ENCODE measurements at regions not wholly inside any gene's neighbourhood (a gene's known extent, or its start where the extent isn't known, plus 50 kb on each side); places are given as distances from the start of the nearest gene placed in this dataset.
"Not testable (repeated sequence)": the region's sequence is repeated elsewhere in the genome, so short reads cannot be mapped to it uniquely, and the experiment has no call there.

GRCh38 chr11:109522116-109522755 lies 100.2 kb downstream of the C11orf87 start:
- H3K9me3 Mint-ChIP-seq: peaks cover 14% of the 10 kb centered on the region
- H3K4me1 Mint-ChIP-seq (ENCODE audit: low read depth): no peaks in the 10 kb centered on the region
- H3K36me3 Mint-ChIP-seq (ENCODE audit: insufficient read depth): no peaks in the 10 kb centered on the region
- DNase-seq (no peak), ATAC-seq (no peak)
- H3K27me3 Mint-ChIP-seq (ENCODE audit: low read depth): no peaks in the 10 kb centered on the region
- no peak overlapping the region for H3K4me3 Mint-ChIP-seq

DNA sequence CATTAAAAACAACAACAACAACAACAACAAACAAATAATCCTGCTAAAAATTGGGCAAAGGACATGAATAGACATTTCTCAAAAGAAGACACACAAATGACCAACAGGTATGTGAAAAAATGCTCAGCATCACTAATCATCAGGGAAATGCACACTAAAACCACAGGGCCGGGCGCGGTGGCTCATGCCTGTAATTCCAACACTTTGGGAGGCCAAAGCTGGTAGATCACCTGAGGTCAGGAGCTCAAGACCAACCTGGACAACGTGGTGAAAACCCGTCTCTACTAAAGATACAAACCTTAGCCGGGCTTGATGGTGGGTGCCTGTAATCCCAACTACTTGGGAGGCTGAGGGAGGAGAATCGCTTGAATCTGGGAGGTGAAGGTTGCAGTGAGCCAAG lies 103.6 kb downstream of the C11orf87 start:
- not testable (repeated sequence) for H3K4me3 Mint-ChIP-seq; H3K4me1 Mint-ChIP-seq (ENCODE audit: low read depth); H3K27me3 Mint-ChIP-seq (ENCODE audit: low read depth); DNase-seq; H3K36me3 Mint-ChIP-seq (ENCODE audit: insufficient read depth); ATAC-seq
- H3K9me3 Mint-ChIP-seq: peaks cover 17% of the 10 kb centered on the region

DNA sequence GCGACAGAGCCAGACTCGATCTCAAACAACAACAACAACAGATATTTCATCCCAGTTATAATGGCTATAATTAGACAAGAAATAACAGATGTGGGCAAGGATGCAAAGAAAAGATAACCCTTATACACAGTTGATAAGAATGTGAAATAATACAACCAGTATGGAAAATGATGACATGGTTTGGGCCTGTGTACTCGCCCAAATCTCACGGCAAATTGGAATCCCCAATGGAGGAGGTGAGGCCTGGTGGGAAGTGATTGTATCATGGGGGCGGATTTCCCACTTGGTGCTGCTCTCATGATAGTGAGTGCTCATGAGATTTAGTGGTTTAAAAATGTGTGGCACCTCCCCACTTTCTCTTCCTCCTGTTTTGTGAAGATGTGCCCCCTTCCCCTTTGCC lies 104.1 kb downstream of the C11orf87 start:
- H3K36me3 Mint-ChIP-seq (ENCODE audit: insufficient read depth): no peaks in the 10 kb centered on the region
- no peaks in the 10 kb centered on the region for H3K4me1 Mint-ChIP-seq (ENCODE audit: low read depth)
- ATAC-seq (no peak), DNase-seq (no peak)
- H3K4me3 Mint-ChIP-seq: no peak overlapping the region
- no peaks in the 10 kb centered on the region for H3K27me3 Mint-ChIP-seq (ENCODE audit: low read depth)
- peaks cover 17% of the 10 kb centered on the region for H3K9me3 Mint-ChIP-seq

DNA sequence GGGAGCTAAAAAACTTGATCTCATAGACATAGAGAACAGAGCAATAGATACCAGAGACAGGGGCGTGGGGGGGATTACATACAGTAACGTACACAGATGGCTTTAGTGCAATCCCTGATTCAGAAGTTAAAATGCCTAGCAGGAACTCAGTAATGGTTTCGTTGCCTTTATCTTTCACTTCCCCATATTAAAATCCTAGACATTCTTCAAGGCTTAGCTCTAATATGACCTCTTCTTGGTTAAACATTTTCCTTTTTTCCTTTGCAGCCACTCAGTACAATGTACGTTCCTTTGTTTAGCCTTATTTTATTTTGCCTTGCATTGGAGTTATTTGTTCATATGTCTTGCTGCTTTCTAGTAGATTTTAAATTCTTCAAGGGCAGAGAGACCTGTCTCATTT lies 104.9 kb downstream of the C11orf87 start:
- Mint-ChIP-seq H3K36me3 (ENCODE audit: insufficient read depth) (no peaks in the 10 kb centered on the region), H3K27me3 (ENCODE audit: low read depth) (no peaks in the 10 kb centered on the region), H3K4me3 (no peak overlapping the region), H3K4me1 (ENCODE audit: low read depth) (no peaks in the 10 kb centered on the region), H3K9me3 (peaks cover 17% of the 10 kb centered on the region)
- no peak for DNase-seq
- no peak for ATAC-seq

GRCh38 chr11:109527496-109527895 lies 105.5 kb downstream of the C11orf87 start:
- Mint-ChIP-seq H3K4me3 (no peak overlapping the region), H3K27me3 (ENCODE audit: low read depth) (no peaks in the 10 kb centered on the region), H3K36me3 (ENCODE audit: insufficient read depth) (no peaks in the 10 kb centered on the region), H3K9me3 (peaks cover 17% of the 10 kb centered on the region), H3K4me1 (ENCODE audit: low read depth) (no peaks in the 10 kb centered on the region)
- DNase-seq (no peak), ATAC-seq (no peak)

DNA sequence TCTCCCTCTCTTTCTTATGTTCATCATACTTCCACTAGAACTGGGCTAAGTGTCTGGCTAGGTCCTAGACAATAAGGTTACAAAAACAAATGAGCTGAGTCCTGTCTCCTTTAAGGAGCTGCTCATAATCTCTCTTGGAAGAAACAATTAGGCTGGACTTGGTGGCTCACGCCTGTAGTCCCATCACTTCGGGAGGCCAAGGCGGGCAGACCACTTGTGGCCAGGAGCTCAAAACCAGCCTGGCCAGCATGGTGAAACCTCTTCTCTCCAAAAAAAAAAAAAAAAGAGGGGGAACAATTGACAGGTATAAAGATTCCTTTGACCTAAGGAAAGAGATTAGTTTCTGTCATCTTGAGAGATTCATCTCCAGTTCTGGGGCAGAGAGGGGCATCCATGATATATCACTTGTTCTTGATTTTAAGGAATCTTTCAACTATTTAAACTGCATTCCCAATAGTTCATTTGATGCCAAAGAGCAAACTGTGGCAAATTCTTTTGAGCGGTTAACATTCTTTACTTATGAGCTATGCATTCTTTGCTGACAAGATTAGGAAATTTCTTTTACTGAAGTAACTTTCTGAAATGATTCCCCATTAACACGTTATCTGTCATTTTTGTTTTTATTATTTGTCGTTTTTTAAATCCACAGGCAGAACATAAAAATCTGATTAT lies 125.5 kb downstream of the C11orf87 start:
- Mint-ChIP-seq H3K4me1 (ENCODE audit: low read depth) (no peaks in the 10 kb centered on the region), H3K4me3 (no peak overlapping the region), H3K9me3 (peaks cover 8% of the 10 kb centered on the region), H3K27me3 (ENCODE audit: low read depth) (no peaks in the 10 kb centered on the region), H3K36me3 (ENCODE audit: insufficient read depth) (no peaks in the 10 kb centered on the region)
- no peak for ATAC-seq
- no peak for DNase-seq

DNA sequence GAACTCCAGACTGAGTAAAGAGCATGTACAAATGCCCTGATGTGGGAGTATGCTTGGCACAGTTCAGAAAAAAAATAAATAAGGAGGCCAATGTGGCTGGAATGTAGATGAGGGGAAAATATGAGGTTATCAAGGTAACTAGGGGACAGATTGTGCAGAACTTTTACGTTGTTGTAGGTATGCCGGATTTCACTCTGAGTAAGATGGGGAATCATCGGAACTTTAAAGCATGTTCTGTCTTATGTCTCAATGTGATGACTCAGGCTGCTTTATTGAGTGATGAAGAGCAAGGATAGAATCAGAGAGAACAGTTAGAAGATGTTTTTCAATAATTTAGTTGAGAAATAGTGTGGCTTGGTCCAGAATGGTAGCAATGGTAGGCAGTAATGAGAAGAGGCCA lies 130.4 kb downstream of the C11orf87 start:
- H3K4me3 Mint-ChIP-seq: no peak overlapping the region
- no peak for DNase-seq
- H3K27me3 Mint-ChIP-seq (ENCODE audit: low read depth): no peaks in the 10 kb centered on the region
- H3K36me3 Mint-ChIP-seq (ENCODE audit: insufficient read depth): no peaks in the 10 kb centered on the region
- H3K4me1 Mint-ChIP-seq (ENCODE audit: low read depth): no peaks in the 10 kb centered on the region
- H3K9me3 Mint-ChIP-seq: no peaks in the 10 kb centered on the region
- no peak for ATAC-seq

DNA sequence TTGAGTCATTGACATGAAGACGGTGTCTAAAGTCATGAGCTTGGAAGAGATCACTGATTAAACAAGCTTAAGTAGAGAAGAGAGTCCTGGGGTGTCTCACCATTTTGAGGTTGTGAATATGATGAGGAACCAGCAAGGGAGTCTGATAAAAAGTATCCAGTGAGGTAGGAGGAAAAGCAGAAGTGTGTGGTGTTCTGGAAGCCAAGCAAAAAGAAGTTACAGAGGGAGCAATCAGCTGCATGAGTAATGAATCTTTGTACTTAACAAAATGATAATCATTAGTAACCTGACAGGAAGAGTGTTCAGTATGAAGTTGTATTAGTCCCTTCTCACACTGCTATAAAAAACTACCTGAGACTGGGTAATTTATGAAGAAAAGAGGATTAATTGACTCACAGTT lies 131.3 kb downstream of the C11orf87 start:
- Mint-ChIP-seq H3K4me1 (ENCODE audit: low read depth) (no peaks in the 10 kb centered on the region), H3K9me3 (peaks cover under 1% of the 10 kb centered on the region), H3K4me3 (no peak overlapping the region), H3K27me3 (ENCODE audit: low read depth) (no peaks in the 10 kb centered on the region), H3K36me3 (ENCODE audit: insufficient read depth) (no peaks in the 10 kb centered on the region)
- DNase-seq (no peak), ATAC-seq (no peak)

- Mint-ChIP-seq H3K4me3 (no peak overlapping the region), H3K36me3 (ENCODE audit: insufficient read depth) (no peaks in the 10 kb centered on the region), H3K9me3 (peaks cover 6% of the 10 kb centered on the region), H3K27me3 (ENCODE audit: low read depth) (no peaks in the 10 kb centered on the region), H3K4me1 (ENCODE audit: low read depth) (no peaks in the 10 kb centered on the region)
- ATAC-seq: no peak
- no peak for DNase-seq
Observed at GRCh38 chr11:109554951-109555350, 133.0 kb downstream of the C11orf87 start.

GRCh38 chr11:109564241-109564640 lies 142.3 kb downstream of the C11orf87 start:
- H3K36me3 Mint-ChIP-seq (ENCODE audit: insufficient read depth): no peaks in the 10 kb centered on the region
- no peaks in the 10 kb centered on the region for H3K27me3 Mint-ChIP-seq (ENCODE audit: low read depth)
- no peak for DNase-seq
- peaks cover 14% of the 10 kb centered on the region for H3K9me3 Mint-ChIP-seq
- no peak overlapping the region for H3K4me3 Mint-ChIP-seq
- no peak for ATAC-seq
- H3K4me1 Mint-ChIP-seq (ENCODE audit: low read depth): no peaks in the 10 kb centered on the region

DNA sequence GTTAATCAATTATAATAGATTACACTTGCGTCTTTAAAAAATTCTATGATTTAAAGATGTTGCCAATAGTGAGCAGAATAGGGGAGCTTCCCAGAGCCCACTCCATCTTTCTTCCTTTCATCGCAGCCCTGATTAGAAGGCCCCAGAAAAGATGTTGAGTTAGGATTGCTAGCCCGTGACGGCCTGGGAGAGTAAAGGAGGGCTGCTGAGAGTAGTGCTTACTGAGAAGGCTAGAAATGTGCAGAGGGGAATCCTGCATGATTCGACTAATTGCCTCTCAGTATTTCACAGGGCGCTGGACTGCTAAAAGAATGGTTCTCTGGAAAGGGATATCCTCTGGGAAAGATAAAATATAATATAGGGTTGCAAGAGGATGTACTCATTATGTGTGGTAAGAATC lies 160.5 kb downstream of the C11orf87 start:
- peaks cover 3% of the 10 kb centered on the region for H3K9me3 Mint-ChIP-seq

DNA sequence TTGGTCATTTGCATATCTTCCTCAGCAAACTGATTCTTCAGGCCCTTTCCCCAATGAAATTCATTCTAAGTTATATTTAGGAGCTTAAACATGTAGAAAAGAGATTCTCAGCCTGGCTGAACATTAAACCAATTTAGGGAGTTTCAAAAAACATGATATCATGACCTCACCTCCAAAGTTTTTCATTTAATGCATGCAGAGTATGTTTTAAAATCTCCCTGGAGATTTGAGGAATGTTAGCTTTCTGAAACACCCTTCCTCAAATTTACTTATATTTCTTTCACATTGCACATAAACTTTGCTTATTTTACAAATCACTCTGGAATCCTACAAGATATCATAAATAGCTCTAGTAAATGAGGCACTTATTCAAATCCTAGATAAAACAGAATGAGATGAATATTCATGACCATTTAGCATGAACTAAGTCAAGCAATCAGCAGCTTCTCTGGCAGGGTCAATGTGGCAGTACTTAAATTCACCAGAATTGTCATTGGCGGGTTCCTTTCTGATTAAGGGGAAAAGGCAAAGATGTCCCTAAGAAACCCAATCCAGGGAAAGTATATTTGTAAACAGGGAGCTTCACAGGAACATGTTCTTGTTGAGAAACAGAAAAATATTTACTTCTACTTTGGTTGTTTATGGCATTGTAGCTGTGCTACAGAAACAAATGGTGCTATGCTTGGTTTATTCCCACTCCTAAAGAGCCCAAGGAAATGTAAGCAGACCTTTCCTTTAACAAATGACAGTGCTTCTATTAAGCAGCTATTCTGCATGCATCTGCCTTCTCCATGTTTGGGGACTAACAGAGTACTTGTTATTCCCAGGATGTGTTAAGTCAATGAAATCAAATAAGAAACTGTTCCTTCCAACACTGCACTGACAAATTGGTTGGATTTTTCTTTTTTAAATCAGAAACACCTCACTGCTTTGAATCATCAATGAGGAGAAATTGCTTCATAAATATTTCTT lies 162.3 kb downstream of the C11orf87 start:
- H3K27me3 Mint-ChIP-seq (ENCODE audit: low read depth): no peaks in the 10 kb centered on the region
- H3K4me3 Mint-ChIP-seq: no peak overlapping the region
- peaks cover 3% of the 10 kb centered on the region for H3K9me3 Mint-ChIP-seq
- no peak for ATAC-seq
- no peaks in the 10 kb centered on the region for H3K36me3 Mint-ChIP-seq (ENCODE audit: insufficient read depth)
- no peak for DNase-seq
- H3K4me1 Mint-ChIP-seq (ENCODE audit: low read depth): no peaks in the 10 kb centered on the region

More for the DNA sequence above, 160.5 kb downstream of the C11orf87 start:
- ATAC-seq: no peak
- H3K4me1 Mint-ChIP-seq (ENCODE audit: low read depth): no peaks in the 10 kb centered on the region
- no peak overlapping the region for H3K4me3 Mint-ChIP-seq
- H3K36me3 Mint-ChIP-seq (ENCODE audit: insufficient read depth): no peaks in the 10 kb centered on the region
- DNase-seq: no peak
- H3K27me3 Mint-ChIP-seq (ENCODE audit: low read depth): no peaks in the 10 kb centered on the region

DNA sequence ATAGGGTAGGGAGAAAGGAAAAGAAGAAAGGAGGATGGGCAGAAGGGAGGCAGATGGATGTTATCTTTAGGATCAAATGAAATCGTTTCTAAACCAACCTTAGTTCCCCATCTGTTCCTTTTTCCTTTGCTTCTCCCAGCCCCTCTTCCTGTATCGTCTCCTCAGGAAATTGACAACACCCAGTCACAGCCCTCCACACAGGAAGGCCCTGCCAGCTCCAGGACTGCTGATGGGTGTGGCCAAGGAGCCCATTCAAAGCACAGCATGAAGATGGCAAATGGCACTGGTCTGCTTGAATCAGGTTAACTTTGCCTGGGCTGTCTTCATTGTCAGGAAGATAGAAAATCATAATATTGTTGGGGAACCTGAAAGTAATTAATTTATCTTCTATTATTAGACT lies 164.8 kb downstream of the C11orf87 start:
- H3K9me3 Mint-ChIP-seq: no peaks in the 10 kb centered on the region
- ATAC-seq: no peak
- H3K4me1 Mint-ChIP-seq (ENCODE audit: low read depth): no peaks in the 10 kb centered on the region
- no peak overlapping the region for H3K4me3 Mint-ChIP-seq
- no peaks in the 10 kb centered on the region for H3K36me3 Mint-ChIP-seq (ENCODE audit: insufficient read depth)
- no peak for DNase-seq
- H3K27me3 Mint-ChIP-seq (ENCODE audit: low read depth): no peaks in the 10 kb centered on the region

DNA sequence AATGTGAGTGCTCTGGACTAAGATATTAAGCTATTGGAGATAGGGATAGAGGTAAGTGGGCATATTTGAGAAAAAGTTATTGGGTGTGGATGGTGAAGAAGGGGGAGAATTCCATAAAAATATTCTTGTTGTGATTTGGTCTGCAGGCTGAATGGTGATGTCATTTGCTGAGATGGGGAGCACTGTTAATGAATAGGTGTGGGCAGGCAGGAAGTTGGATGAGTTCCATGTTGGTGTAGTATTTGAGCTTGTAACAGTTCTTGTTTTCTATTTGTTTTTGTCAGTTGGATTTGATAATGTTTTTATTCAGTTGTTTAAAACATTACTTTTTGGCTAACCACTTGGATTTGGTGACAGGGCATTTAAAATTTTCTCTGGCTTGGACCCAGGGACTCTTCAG lies 168.8 kb downstream of the C11orf87 start:
- no peaks in the 10 kb centered on the region for H3K27me3 Mint-ChIP-seq (ENCODE audit: low read depth)
- H3K9me3 Mint-ChIP-seq: no peaks in the 10 kb centered on the region
- no peaks in the 10 kb centered on the region for H3K36me3 Mint-ChIP-seq (ENCODE audit: insufficient read depth)
- ATAC-seq (no peak), DNase-seq (no peak)
- no peaks in the 10 kb centered on the region for H3K4me1 Mint-ChIP-seq (ENCODE audit: low read depth)
- H3K4me3 Mint-ChIP-seq: no peak overlapping the region
